ENCODE measurements at regions not wholly inside any gene's neighbourhood (a gene's known extent, or its start where the extent isn't known, plus 50 kb on each side); places are given as distances from the start of the nearest gene placed in this dataset.

DNA sequence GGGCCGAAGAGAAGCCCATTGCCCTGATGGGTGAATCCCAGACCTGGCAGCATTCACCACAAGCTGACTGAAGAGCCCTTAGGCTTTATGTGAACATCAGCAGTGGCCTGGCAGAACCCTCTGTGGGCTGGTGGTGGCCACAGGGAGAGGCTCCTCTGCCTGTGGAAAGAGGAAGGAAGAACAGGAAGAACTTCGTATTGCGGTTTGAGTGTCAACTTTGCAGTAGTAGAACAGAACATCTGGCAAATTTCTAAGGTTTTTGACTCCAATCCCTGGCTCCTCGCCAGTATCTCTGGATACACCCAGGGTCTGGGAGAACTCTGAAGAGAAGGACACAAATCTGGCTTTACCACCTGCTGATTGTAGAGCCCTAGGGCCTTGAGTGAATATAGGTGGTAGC, 356.4 kb upstream of the GRAMD2B start:
- no peak for TF ChIP-seq GATA3 (IDR thresholded peaks at IDR 0.05; ENCODE audit: borderline replicate concordance)
- TF ChIP-seq, protein P1, sequence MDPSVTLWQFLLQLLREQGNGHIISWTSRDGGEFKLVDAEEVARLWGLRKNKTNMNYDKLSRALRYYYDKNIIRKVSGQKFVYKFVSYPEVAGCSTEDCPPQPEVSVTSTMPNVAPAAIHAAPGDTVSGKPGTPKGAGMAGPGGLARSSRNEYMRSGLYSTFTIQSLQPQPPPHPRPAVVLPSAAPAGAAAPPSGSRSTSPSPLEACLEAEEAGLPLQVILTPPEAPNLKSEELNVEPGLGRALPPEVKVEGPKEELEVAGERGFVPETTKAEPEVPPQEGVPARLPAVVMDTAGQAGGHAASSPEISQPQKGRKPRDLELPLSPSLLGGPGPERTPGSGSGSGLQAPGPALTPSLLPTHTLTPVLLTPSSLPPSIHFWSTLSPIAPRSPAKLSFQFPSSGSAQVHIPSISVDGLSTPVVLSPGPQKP (IDR thresholded peaks at IDR 0.05; ENCODE audit: low read depth, low read length): no peak
- no peak for TF ChIP-seq EHMT2 (IDR thresholded peaks at IDR 0.05; ENCODE audit: low read depth)
- no peak for TF ChIP-seq RARB (CRISPR knock-in tag; IDR thresholded peaks at IDR 0.05)
- TF ChIP-seq, protein P2, sequence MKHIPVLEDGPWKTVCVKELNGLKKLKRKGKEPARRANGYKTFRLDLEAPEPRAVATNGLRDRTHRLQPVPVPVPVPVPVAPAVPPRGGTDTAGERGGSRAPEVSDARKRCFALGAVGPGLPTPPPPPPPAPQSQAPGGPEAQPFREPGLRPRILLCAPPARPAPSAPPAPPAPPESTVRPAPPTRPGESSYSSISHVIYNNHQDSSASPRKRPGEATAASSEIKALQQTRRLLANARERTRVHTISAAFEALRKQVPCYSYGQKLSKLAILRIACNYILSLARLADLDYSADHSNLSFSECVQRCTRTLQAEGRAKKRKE (CRISPR knock-in tag; IDR thresholded peaks at IDR 0.05; ENCODE audit: low read depth): no peak
- TF ChIP-seq SMC3 (IDR thresholded peaks at IDR 0.05): no peak
- 46% methylated on average over 4 of the region's 4 CpGs for WGBS (ENCODE audit: missing lambda C conversion rate)
- DNase-seq (ENCODE audit: low read depth in 1 of 2, low spot score in 1 of 2): no peak
- Histone ChIP-seq H3K4me2 (no peak overlapping the region), H3K4me1 (no peaks in the 10 kb centered on the region), H3K4me3 (no peak overlapping the region), H3K9me3 (no peaks in the 10 kb centered on the region), H3K27ac (no peak overlapping the region)
- no peak for FAIRE-seq
- ChIA-PET POLR2A (no interaction called here), CTCF (no interaction called here)
- ATAC-seq: no peak

DNA sequence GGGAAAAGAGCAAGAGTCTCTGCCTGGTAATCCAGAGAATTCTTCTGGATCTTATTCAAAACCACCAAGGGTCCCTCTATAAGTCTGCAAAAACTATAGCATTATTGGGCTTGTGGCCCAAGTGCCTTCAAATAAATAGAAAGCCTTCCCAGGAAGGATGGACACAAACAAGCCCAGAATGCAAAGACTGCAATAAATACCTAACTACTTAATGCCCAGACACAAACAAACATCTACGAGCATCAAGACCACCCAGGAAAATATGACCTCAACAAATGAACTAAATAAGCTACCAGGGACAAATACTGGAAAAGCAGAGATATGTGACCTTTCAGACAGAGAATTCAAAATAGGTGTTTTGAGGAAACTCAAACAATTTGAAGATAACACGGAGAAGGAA, 355.8 kb upstream of the GRAMD2B start:
- ChIA-PET CTCF (no interaction called here), POLR2A (no interaction called here)
- ATAC-seq (no peak), DNase-seq (ENCODE audit: low read depth in 1 of 2, low spot score in 1 of 2) (no peak), FAIRE-seq (no peak)
- no peaks in the 10 kb centered on the region for H3K4me1 ChIP-seq
- WGBS (ENCODE audit: missing lambda C conversion rate): 38% methylated on average over 2 of the region's 2 CpGs
- TF ChIP-seq HOXA7 (CRISPR knock-in tag; IDR thresholded peaks at IDR 0.05) (no peak), ESRRA (IDR thresholded peaks at IDR 0.05; ENCODE audit: borderline replicate concordance, low read length) (no peak), FOSL2 (IDR thresholded peaks at IDR 0.05) (no peak), FOSL2 (CRISPR knock-in tag; IDR thresholded peaks at IDR 0.05) (no peak), FOSB (CRISPR knock-in tag; IDR thresholded peaks at IDR 0.05) (no peak), ZSCAN20 (CRISPR knock-in tag; IDR thresholded peaks at IDR 0.05) (no peak), EHF (CRISPR knock-in tag; IDR thresholded peaks at IDR 0.05) (no peak), ZNF302 (CRISPR knock-in tag; IDR thresholded peaks at IDR 0.05) (no peak), HOXB5 (CRISPR knock-in tag; IDR thresholded peaks at IDR 0.05) (no peak), POLR2A (IDR thresholded peaks at IDR 0.05; ENCODE audit: low read length) (no peak), ZFP36 (IDR thresholded peaks at IDR 0.05; ENCODE audit: borderline replicate concordance, partially characterized antibody) (no peak), CBX2 (IDR thresholded peaks at IDR 0.05; ENCODE audit: borderline replicate concordance, low read depth) (no peak), FOXS1 (CRISPR knock-in tag; IDR thresholded peaks at IDR 0.05) (no peak)
- TF ChIP-seq, protein P3, sequence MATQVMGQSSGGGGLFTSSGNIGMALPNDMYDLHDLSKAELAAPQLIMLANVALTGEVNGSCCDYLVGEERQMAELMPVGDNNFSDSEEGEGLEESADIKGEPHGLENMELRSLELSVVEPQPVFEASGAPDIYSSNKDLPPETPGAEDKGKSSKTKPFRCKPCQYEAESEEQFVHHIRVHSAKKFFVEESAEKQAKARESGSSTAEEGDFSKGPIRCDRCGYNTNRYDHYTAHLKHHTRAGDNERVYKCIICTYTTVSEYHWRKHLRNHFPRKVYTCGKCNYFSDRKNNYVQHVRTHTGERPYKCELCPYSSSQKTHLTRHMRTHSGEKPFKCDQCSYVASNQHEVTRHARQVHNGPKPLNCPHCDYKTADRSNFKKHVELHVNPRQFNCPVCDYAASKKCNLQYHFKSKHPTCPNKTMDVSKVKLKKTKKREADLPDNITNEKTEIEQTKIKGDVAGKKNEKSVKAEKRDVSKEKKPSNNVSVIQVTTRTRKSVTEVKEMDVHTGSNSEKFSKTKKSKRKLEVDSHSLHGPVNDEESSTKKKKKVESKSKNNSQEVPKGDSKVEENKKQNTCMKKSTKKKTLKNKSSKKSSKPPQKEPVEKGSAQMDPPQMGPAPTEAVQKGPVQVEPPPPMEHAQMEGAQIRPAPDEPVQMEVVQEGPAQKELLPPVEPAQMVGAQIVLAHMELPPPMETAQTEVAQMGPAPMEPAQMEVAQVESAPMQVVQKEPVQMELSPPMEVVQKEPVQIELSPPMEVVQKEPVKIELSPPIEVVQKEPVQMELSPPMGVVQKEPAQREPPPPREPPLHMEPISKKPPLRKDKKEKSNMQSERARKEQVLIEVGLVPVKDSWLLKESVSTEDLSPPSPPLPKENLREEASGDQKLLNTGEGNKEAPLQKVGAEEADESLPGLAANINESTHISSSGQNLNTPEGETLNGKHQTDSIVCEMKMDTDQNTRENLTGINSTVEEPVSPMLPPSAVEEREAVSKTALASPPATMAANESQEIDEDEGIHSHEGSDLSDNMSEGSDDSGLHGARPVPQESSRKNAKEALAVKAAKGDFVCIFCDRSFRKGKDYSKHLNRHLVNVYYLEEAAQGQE (IDR thresholded peaks at IDR 0.05): no peak
- TF ChIP-seq, protein P4, sequence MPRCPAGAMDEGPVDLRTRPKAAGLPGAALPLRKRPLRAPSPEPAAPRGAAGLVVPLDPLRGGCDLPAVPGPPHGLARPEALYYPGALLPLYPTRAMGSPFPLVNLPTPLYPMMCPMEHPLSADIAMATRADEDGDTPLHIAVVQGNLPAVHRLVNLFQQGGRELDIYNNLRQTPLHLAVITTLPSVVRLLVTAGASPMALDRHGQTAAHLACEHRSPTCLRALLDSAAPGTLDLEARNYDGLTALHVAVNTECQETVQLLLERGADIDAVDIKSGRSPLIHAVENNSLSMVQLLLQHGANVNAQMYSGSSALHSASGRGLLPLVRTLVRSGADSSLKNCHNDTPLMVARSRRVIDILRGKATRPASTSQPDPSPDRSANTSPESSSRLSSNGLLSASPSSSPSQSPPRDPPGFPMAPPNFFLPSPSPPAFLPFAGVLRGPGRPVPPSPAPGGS (IDR thresholded peaks at IDR 0.05): no peak
- TF ChIP-seq, protein P5, sequence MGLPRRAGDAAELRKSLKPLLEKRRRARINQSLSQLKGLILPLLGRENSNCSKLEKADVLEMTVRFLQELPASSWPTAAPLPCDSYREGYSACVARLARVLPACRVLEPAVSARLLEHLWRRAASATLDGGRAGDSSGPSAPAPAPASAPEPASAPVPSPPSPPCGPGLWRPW (IDR thresholded peaks at IDR 0.05): no peak
- TF ChIP-seq, protein P6, sequence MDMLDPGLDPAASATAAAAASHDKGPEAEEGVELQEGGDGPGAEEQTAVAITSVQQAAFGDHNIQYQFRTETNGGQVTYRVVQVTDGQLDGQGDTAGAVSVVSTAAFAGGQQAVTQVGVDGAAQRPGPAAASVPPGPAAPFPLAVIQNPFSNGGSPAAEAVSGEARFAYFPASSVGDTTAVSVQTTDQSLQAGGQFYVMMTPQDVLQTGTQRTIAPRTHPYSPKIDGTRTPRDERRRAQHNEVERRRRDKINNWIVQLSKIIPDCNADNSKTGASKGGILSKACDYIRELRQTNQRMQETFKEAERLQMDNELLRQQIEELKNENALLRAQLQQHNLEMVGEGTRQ (IDR thresholded peaks at IDR 0.05): no peak
- H3K27ac ChIP-seq: no peak overlapping the region
- H3K4me3 ChIP-seq: no peak overlapping the region
- H3K4me2 ChIP-seq: no peak overlapping the region
- no peaks in the 10 kb centered on the region for H3K9me3 ChIP-seq
